Natural killer cell (primary cell): ENCODE measurements at regions not wholly inside any gene's neighbourhood (a gene's known extent, or its start where the extent isn't known, plus 50 kb on each side); places are given as distances from the start of the nearest gene placed in this dataset.

Experiments
- ATAC-seq, 3 donors: fragments of 150-1000 bp in 2 of 3; fragments of 200-7000 bp in 1 of 3; cut with Tn5 transposase; 1 replicate in 1 of 3; 2 replicates in 2 of 3; pipeline ENCODE4 v1.10.0; 2021; ENCODE audit warnings: mild to moderate bottlenecking in 2 of 3, moderate library complexity in 2 of 3
- DNase-seq, 2 donors: peaks; one replicate each; pipeline versions ENCODE4 v3.0.0 to v3.0.0-alpha.2; 2013 to 2021; ENCODE audit warnings: mixed read lengths in 1 of 2
- H3K27ac ChIP-seq: one replicate; pipeline ENCODE4 v1.5.1; 2013; ENCODE audit warnings: mild to moderate bottlenecking, low read length
- H3K27me3 ChIP-seq: one replicate; pipeline ENCODE4 v1.6.1; 2013; ENCODE audit warnings: low read length; ENCODE audit not compliant: control insufficient read depth, insufficient read depth
- H3K36me3 ChIP-seq: one replicate; pipeline ENCODE4 v1.6.1; 2013; ENCODE audit warnings: low read length; ENCODE audit not compliant: control insufficient read depth, insufficient read depth
- H3K4me1 ChIP-seq: one replicate; pipeline ENCODE4 v1.6.1; 2013; ENCODE audit warnings: low read length; ENCODE audit not compliant: control insufficient read depth, insufficient read depth
- H3K4me3 ChIP-seq: one replicate; pipeline ENCODE4 v1.5.1; 2013; ENCODE audit warnings: low read length
- H3K9me3 ChIP-seq: one replicate; pipeline ENCODE4 v1.6.1; 2013; ENCODE audit warnings: low read length; ENCODE audit not compliant: control insufficient read depth, insufficient read depth
- H3K27ac Mint-ChIP-seq, 2 donors: one replicate each; pipeline ENCODE4 v1.8.0; 2022; ENCODE audit warnings: mild to moderate bottlenecking in 2 of 2, mixed read lengths in 2 of 2, moderate library complexity in 1 of 2
- H3K27me3 Mint-ChIP-seq, 2 donors: one replicate each; pipeline ENCODE4 v1.8.0; 2022; ENCODE audit warnings: low read depth in 2 of 2, mixed read lengths in 2 of 2
- H3K36me3 Mint-ChIP-seq: one replicate; pipeline ENCODE4 v1.8.0; 2022; ENCODE audit warnings: mixed read lengths
- H3K4me1 Mint-ChIP-seq, 2 donors: one replicate each; pipeline ENCODE4 v1.8.0; 2022; ENCODE audit warnings: mixed read lengths in 2 of 2
- H3K4me3 Mint-ChIP-seq: one replicate; pipeline ENCODE4 v1.8.0; 2022; ENCODE audit warnings: mild to moderate bottlenecking, moderate library complexity, mixed read lengths
- H3K9me3 Mint-ChIP-seq, 2 donors: one replicate each; pipeline ENCODE4 v1.8.0; 2022; ENCODE audit warnings: mixed read lengths in 2 of 2
- WGBS: methylation state at CpG from one replicate; pipeline ENCODE4 v1.1.7; 2013; ENCODE audit warnings: missing lambda C conversion rate; ENCODE audit not compliant: insufficient coverage; 5-methylcytosine and 5-hydroxymethylcytosine counted together
- intact Hi-C: fragments of 100-400 bp; cut with micrococcal nuclease; formaldehyde crosslinking; loops from one replicate; pipeline ENCODE4 v1.14.2; 2022
- TF ChIP-seq, protein P1 (sequence below): fragments of 200-600 bp; IDR thresholded peaks from one replicate; pipeline ENCODE4 v1.8.0; 2022; ENCODE audit warnings: antibody characterized with exemption

DNA sequence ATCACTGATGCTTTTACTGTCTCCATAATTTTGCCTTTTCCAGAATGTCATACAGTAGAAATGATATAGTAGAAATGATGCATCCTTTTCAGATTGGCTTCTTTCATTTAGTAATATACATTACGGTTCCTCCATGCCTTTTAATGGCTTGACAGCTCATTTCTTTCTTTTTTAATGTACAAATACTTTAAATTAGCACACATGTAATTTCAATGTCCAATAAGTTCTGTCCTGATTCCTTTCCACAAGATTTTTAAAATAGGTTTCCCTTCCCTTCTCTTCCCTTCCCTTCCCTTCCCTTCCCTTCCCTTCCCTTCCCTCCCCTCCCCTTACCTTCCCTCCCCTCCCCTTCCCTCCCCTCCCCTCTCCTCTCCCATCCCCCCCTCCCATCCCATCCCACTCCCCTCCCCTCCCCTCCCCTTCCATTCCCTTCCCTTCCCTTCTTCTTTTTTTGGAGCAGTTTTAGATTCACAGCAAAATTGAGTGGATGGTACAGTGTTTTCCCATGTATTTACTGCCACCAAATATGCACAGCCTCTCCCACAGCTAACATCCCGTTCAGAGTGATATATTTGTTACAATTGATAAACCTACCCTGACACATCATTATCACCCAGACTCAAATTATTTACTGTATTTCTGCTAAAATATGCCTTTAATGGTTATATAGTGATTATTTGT, 398.8 kb downstream of the RNF144B start:
- intact Hi-C loops = no loop called here
- Histone ChIP-seq H3K36me3 (no peaks in the 10 kb centered on the region), H3K9me3 (no peaks in the 10 kb centered on the region), H3K4me3 (no peak overlapping the region), H3K27ac (no peak overlapping the region), H3K4me1 (no peaks in the 10 kb centered on the region), H3K27me3 (no peaks in the 10 kb centered on the region)
- WGBS = 91% methylated on average over 1 of the region's 2 CpGs
- Mint-ChIP-seq H3K4me3 (no peak overlapping the region), H3K27ac (no peak overlapping the region), H3K4me1 (no peaks in the 10 kb centered on the region), H3K9me3 (peaks cover 17 to 22% of the 10 kb centered on the region in 2 donors), H3K27me3 (no peaks in the 10 kb centered on the region), H3K36me3 (peaks cover 7% of the 10 kb centered on the region)
- no peak for ATAC-seq
- DNase-seq = no peak
- TF ChIP-seq, protein P1, sequence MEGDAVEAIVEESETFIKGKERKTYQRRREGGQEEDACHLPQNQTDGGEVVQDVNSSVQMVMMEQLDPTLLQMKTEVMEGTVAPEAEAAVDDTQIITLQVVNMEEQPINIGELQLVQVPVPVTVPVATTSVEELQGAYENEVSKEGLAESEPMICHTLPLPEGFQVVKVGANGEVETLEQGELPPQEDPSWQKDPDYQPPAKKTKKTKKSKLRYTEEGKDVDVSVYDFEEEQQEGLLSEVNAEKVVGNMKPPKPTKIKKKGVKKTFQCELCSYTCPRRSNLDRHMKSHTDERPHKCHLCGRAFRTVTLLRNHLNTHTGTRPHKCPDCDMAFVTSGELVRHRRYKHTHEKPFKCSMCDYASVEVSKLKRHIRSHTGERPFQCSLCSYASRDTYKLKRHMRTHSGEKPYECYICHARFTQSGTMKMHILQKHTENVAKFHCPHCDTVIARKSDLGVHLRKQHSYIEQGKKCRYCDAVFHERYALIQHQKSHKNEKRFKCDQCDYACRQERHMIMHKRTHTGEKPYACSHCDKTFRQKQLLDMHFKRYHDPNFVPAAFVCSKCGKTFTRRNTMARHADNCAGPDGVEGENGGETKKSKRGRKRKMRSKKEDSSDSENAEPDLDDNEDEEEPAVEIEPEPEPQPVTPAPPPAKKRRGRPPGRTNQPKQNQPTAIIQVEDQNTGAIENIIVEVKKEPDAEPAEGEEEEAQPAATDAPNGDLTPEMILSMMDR = no peak

- no peak for DNase-seq
- peaks cover 25 to 26% of the 10 kb centered on the region in 2 donors for H3K9me3 Mint-ChIP-seq
These were observed 405.7 kb downstream of the RNF144B start for GRCh38 chr6:18792866-18793265.

GRCh38 chr6:18795726-18796125, 408.6 kb downstream of the RNF144B start:
- H3K9me3 ChIP-seq = no peaks in the 10 kb centered on the region
- intact Hi-C loops = no loop called here
- H3K27me3 ChIP-seq = no peaks in the 10 kb centered on the region
- 87% methylated on average over 5 of the region's 5 CpGs for WGBS
- Mint-ChIP-seq H3K27me3 (no peaks in the 10 kb centered on the region), H3K36me3 (no peaks in the 10 kb centered on the region), H3K27ac (no peak overlapping the region), H3K4me1 (no peaks in the 10 kb centered on the region), H3K4me3 (no peak overlapping the region), H3K9me3 (peaks cover 23 to 30% of the 10 kb centered on the region in 2 donors)
- no peaks in the 10 kb centered on the region for H3K36me3 ChIP-seq
- ATAC-seq (no peak), DNase-seq (no peak)
- TF ChIP-seq, protein P1 = no peak
- no peak overlapping the region for H3K27ac ChIP-seq
- H3K4me3 ChIP-seq = no peak overlapping the region
- H3K4me1 ChIP-seq = no peaks in the 10 kb centered on the region

More at GRCh38 chr6:18792866-18793265, 405.7 kb downstream of the RNF144B start:
- H3K27me3 Mint-ChIP-seq = no peaks in the 10 kb centered on the region
- no peak overlapping the region for H3K27ac ChIP-seq
- 80% methylated on average over 3 of the region's 3 CpGs for WGBS
- H3K4me3 Mint-ChIP-seq = no peak overlapping the region
- H3K27ac Mint-ChIP-seq = no peak overlapping the region
- H3K36me3 ChIP-seq = no peaks in the 10 kb centered on the region
- H3K9me3 ChIP-seq = no peaks in the 10 kb centered on the region
- no peaks in the 10 kb centered on the region for H3K27me3 ChIP-seq
- no peak overlapping the region for H3K4me3 ChIP-seq
- TF ChIP-seq, protein P1 = no peak
- no peaks in the 10 kb centered on the region for H3K4me1 Mint-ChIP-seq
- no peaks in the 10 kb centered on the region for H3K4me1 ChIP-seq
- ATAC-seq = no peak
- H3K36me3 Mint-ChIP-seq = no peaks in the 10 kb centered on the region
- intact Hi-C loops = no loop called here

DNA sequence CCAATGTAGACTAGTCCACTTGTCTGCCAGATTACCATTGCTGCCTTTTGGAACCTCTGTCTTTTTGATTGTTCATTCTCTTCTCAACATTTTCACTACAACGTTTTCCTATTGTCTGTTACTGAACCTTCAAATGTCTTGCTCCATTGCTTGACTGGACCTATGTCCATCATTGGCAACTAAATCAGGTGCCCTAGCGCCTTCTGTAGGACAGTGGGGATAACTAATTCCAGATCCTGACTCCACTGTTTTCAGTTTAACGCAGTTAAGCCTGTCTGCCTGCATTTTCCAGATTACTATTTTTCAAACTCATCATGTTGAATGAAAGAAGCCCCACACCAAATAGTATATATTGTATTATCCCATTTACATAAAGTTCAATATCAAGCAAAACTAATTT, 433.6 kb downstream of the RNF144B start:
- WGBS = 57% methylated on average over 2 of the region's 3 CpGs
- no peak for DNase-seq
- Mint-ChIP-seq H3K27me3 (no peaks in the 10 kb centered on the region), H3K4me1 (no peaks in the 10 kb centered on the region), H3K4me3 (no peak overlapping the region), H3K27ac (no peak overlapping the region), H3K9me3 (peaks cover 16 to 23% of the 10 kb centered on the region in 2 donors), H3K36me3 (peaks cover 5% of the 10 kb centered on the region)
- Histone ChIP-seq H3K4me3 (no peak overlapping the region), H3K4me1 (no peaks in the 10 kb centered on the region), H3K36me3 (no peaks in the 10 kb centered on the region), H3K27ac (no peak overlapping the region), H3K27me3 (no peaks in the 10 kb centered on the region), H3K9me3 (peaks cover 12% of the 10 kb centered on the region)
- intact Hi-C loops = no loop called here
- TF ChIP-seq, protein P1 = no peak
- ATAC-seq = no peak
